GM21576 (cell line): ENCODE measurements at regions not wholly inside any gene's neighbourhood (a gene's known extent, or its start where the extent isn't known, plus 50 kb on each side); places are given as distances from the start of the nearest gene placed in this dataset.
"Not testable (repeated sequence)": the region's sequence is repeated elsewhere in the genome, so short reads cannot be mapped to it uniquely, and the experiment has no call there.

Source experiments
- ATAC-seq: cut with Tn5 transposase; IDR thresholded peaks from one replicate; pipeline ENCODE4 v1.9.1; 2021; ENCODE audit warnings: mild to moderate bottlenecking, moderate library complexity; ENCODE audit not compliant: unreplicated experiment

- ATAC-seq, result no peak
Measured at GRCh38 chr7:119748991-119749390, 524.0 kb upstream of the KCND2 start.

GRCh38 chr7:119756687-119757086 lies 516.3 kb upstream of the KCND2 start:
- no peak for ATAC-seq

- no peak for ATAC-seq
Measured at GRCh38 chr7:119758254-119758653, 514.7 kb upstream of the KCND2 start.

- ATAC-seq, result no peak
Measured at GRCh38 chr7:119761776-119762175, 511.2 kb upstream of the KCND2 start.

- no peak for ATAC-seq
Measured at GRCh38 chr7:119782286-119782685, 490.7 kb upstream of the KCND2 start.

GRCh38 chr7:119783799-119784198 lies 489.2 kb upstream of the KCND2 start:
- ATAC-seq, result no peak

- no peak for ATAC-seq
Measured at GRCh38 chr7:119802147-119802546, 470.8 kb upstream of the KCND2 start.

GRCh38 chr7:119825091-119825655 lies 447.8 kb upstream of the KCND2 start:
- no peak for ATAC-seq

- no peak for ATAC-seq
Measured at GRCh38 chr7:119826547-119826946, 446.4 kb upstream of the KCND2 start.

GRCh38 chr7:119838444-119838843 lies 434.5 kb upstream of the KCND2 start:
- no peak for ATAC-seq

- no peak for ATAC-seq
Measured at GRCh38 chr7:119842337-119842736, 430.6 kb upstream of the KCND2 start.

- ATAC-seq, result no peak
Measured at GRCh38 chr7:119842786-119843185, 430.2 kb upstream of the KCND2 start.

- no peak for ATAC-seq
Measured at GRCh38 chr7:119861385-119861784, 411.6 kb upstream of the KCND2 start.

GRCh38 chr7:119868387-119868786 lies 404.6 kb upstream of the KCND2 start:
- ATAC-seq, result no peak

GRCh38 chr7:119879835-119880234 lies 393.1 kb upstream of the KCND2 start:
- no peak for ATAC-seq

GRCh38 chr7:119886007-119886406 lies 387.0 kb upstream of the KCND2 start:
- ATAC-seq, result no peak

- ATAC-seq, result not testable (repeated sequence)
Measured at GRCh38 chr7:119886525-119886924, 386.4 kb upstream of the KCND2 start.

- ATAC-seq, result no peak
Measured at GRCh38 chr7:119888251-119888650, 384.7 kb upstream of the KCND2 start.

GRCh38 chr7:119890631-119891030 lies 382.3 kb upstream of the KCND2 start:
- ATAC-seq, result no peak

- no peak for ATAC-seq
Measured at GRCh38 chr7:119895320-119895719, 377.7 kb upstream of the KCND2 start.

GRCh38 chr7:119896386-119896785 lies 376.6 kb upstream of the KCND2 start:
- no peak for ATAC-seq

- ATAC-seq, result no peak
Measured at GRCh38 chr7:119900996-119901672, 371.8 kb upstream of the KCND2 start.

- ATAC-seq, result no peak
Measured at GRCh38 chr7:119903085-119903484, 369.9 kb upstream of the KCND2 start.
